ENCODE measurements at regions not wholly inside any gene's neighbourhood (a gene's known extent, or its start where the extent isn't known, plus 50 kb on each side); places are given as distances from the start of the nearest gene placed in this dataset.
A peak's percentile ranks its signal among the peaks of the same experiment; 100 is the strongest.

- no peak for TF ChIP-seq CTCF (IDR thresholded peaks at IDR 0.05)
- Mint-ChIP-seq H3K4me1 (ENCODE audit: low read depth) (peaks cover 7% of the 10 kb centered on the region), H3K27me3 (ENCODE audit: low read depth) (no peaks in the 10 kb centered on the region), H3K4me3 (ENCODE audit: unreplicated experiment) (no peak overlapping the region), H3K36me3 (ENCODE audit: low read depth) (no peaks in the 10 kb centered on the region), H3K27ac (ENCODE audit: unreplicated experiment) (peak overlapping the region; percentile 76), H3K9me3 (ENCODE audit: low read depth) (no peaks in the 10 kb centered on the region)
- DNase-seq (ENCODE audit: low spot score): no peak
Observed at GRCh38 chr3:148066802-148067201, 630.9 kb upstream of the AGTR1 start.

- Mint-ChIP-seq H3K9me3 (ENCODE audit: low read depth) (no peaks in the 10 kb centered on the region), H3K36me3 (ENCODE audit: low read depth) (no peaks in the 10 kb centered on the region), H3K4me1 (ENCODE audit: low read depth) (peaks cover 7% of the 10 kb centered on the region), H3K27me3 (ENCODE audit: low read depth) (no peaks in the 10 kb centered on the region), H3K27ac (ENCODE audit: unreplicated experiment) (no peak overlapping the region), H3K4me3 (ENCODE audit: unreplicated experiment) (no peak overlapping the region)
- DNase-seq (ENCODE audit: low spot score): no peak
- TF ChIP-seq CTCF (IDR thresholded peaks at IDR 0.05): no peak
Observed at GRCh38 chr3:148068466-148068865, 629.2 kb upstream of the AGTR1 start.

GRCh38 chr3:148070041-148070440, 627.7 kb upstream of the AGTR1 start:
- Mint-ChIP-seq H3K4me3 (ENCODE audit: unreplicated experiment) (no peak overlapping the region), H3K27ac (ENCODE audit: unreplicated experiment) (no peak overlapping the region), H3K36me3 (ENCODE audit: low read depth) (no peaks in the 10 kb centered on the region), H3K27me3 (ENCODE audit: low read depth) (no peaks in the 10 kb centered on the region), H3K4me1 (ENCODE audit: low read depth) (peaks cover 5% of the 10 kb centered on the region), H3K9me3 (ENCODE audit: low read depth) (no peaks in the 10 kb centered on the region)
- no peak for TF ChIP-seq CTCF (IDR thresholded peaks at IDR 0.05)
- DNase-seq (ENCODE audit: low spot score): no peak

DNA sequence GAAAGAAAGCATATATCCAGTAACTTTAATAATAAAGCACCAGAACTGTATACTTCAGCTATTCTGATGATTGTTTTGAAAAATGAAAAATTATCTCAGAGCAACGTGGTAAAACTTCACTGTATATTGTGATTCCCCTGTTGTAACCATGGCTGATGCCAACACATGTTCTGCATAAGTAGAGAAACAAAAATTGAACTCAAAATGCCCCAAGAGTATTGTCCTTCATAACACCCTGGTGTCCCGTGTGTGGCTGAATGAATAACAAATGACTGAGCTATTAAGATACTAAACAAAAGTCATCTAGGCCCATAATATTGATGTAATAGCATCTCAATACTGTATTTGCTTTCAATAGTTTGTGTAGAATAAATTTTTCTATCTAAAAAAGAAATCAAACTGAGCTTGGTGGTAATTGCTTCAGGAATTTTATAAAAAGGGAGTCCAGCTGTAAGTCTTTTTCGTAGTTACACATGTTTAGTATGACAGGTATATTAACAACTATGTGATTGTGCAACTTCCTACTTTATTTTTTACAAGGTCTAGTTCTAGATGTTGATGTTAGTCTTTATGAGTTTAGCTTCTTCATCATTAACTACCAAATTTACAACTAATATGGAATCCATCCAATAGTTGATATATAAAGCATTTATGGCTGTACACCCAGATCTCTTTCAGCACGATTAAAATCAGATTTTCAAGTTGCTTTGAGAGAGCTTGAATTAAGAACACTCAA, 623.8 kb upstream of the AGTR1 start:
- TF ChIP-seq CTCF (IDR thresholded peaks at IDR 0.05): no peak

GRCh38 chr3:148074946-148075345, 622.8 kb upstream of the AGTR1 start:
- peaks cover 8% of the 10 kb centered on the region for H3K4me1 Mint-ChIP-seq (ENCODE audit: low read depth)
- H3K4me3 Mint-ChIP-seq (ENCODE audit: unreplicated experiment): no peak overlapping the region
- no peaks in the 10 kb centered on the region for H3K9me3 Mint-ChIP-seq (ENCODE audit: low read depth)
- H3K27me3 Mint-ChIP-seq (ENCODE audit: low read depth): no peaks in the 10 kb centered on the region
- H3K27ac Mint-ChIP-seq (ENCODE audit: unreplicated experiment): no peak overlapping the region
- no peaks in the 10 kb centered on the region for H3K36me3 Mint-ChIP-seq (ENCODE audit: low read depth)
- DNase-seq (ENCODE audit: low spot score): no peak
- TF ChIP-seq CTCF (IDR thresholded peaks at IDR 0.05): no peak

More for the DNA sequence above, 623.8 kb upstream of the AGTR1 start:
- no peaks in the 10 kb centered on the region for H3K9me3 Mint-ChIP-seq (ENCODE audit: low read depth)
- H3K4me1 Mint-ChIP-seq (ENCODE audit: low read depth): peaks cover 8% of the 10 kb centered on the region
- no peaks in the 10 kb centered on the region for H3K36me3 Mint-ChIP-seq (ENCODE audit: low read depth)
- no peak overlapping the region for H3K27ac Mint-ChIP-seq (ENCODE audit: unreplicated experiment)
- no peaks in the 10 kb centered on the region for H3K27me3 Mint-ChIP-seq (ENCODE audit: low read depth)
- DNase-seq (ENCODE audit: low spot score): no peak
- no peak overlapping the region for H3K4me3 Mint-ChIP-seq (ENCODE audit: unreplicated experiment)

Data from chondrocyte (in vitro differentiated cells).